ENCODE measurements at regions not wholly inside any gene's neighbourhood (a gene's known extent, or its start where the extent isn't known, plus 50 kb on each side); places are given as distances from the start of the nearest gene placed in this dataset.

DNA sequence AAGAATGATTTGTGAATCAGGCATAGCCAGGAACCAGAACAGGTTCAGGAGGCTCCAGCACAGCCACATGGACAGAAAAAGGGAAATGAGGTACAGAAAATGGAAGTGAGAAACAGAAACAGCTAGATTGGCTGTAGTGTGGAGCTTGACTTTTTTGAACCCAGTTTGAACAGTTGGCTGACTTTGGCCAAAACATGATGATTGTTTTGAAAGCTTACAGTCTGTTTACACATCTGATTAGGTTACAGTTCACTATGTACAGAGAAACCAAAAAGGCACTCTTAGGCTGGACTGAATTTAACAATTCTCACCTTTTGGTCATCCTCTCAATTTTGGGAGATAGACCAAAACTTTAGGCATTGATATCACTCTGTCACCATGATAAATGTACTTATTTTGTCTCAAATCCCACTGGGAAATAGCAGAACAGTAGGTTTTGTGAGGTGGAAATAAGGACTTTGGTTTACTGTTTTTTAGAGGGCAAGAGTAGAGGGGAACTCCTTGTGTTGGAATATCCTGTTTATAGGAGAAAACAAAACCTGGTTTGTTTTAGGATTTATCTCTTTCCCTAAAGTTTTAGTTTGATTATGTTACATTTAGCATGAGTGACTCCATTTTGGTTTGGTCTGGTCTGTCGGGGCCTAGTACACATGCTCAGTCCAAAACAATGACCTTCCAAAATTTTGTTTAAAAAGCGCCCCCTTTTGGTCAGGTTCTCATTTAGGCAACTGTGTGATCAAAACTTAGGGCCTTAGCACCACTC is 123.1 kb downstream of the OLIG3 start:
- 0 out of 2 replicates have a peak overlapping the region, but pooled peaks have one; percentile 5 for H2AFZ ChIP-seq
- POLR2A ChIA-PET (ENCODE audit: unreplicated experiment) = no interaction called here
- CTCF ChIA-PET = no interaction called here

DNA sequence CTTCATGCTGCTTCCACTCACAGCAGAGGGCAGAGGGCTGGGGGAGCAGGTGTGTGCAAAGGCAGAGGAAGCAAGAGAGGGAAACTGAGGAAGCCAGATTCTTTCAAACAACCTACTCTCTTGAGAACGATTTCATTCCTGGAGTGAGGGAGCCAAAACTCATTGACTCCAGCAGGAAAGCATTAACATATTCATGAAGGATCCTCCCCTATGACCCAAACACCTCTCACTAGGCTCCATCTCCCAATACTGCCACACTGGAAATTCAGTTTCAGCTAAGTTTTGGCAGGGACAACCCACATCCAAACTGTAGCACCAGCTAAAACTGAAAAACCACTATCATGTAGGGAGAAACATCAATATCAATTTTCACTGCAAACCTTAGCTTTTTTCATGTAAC is 125.1 kb downstream of the OLIG3 start:
- Histone ChIP-seq H3K27ac (no peak overlapping the region), H3K9me2 (ENCODE audit: insufficient read depth) (no peaks in the 10 kb centered on the region), H3K4me1 (replicated peaks; ENCODE audit: insufficient read depth) (no peaks in the 10 kb centered on the region), H4K20me1 (ENCODE audit: insufficient read depth) (no peaks in the 10 kb centered on the region), H3K79me2 (ENCODE audit: low read depth) (no peaks in the 10 kb centered on the region), H3F3A (ENCODE audit: insufficient read depth, low read depth) (no peaks in the 10 kb centered on the region), H3K9me3 (ENCODE audit: insufficient read depth, low read depth) (no peaks in the 10 kb centered on the region), H3K36me3 (ENCODE audit: low read depth) (no peaks in the 10 kb centered on the region), H3K27me3 (ENCODE audit: insufficient read depth, low read depth) (no peaks in the 10 kb centered on the region), H3K4me2 (no peak overlapping the region), H3K4me3 (no peak overlapping the region), H2AFZ (no peak overlapping the region)
- no peak for TF ChIP-seq EZH2 (IDR thresholded peaks at IDR 0.05; ENCODE audit: low read depth)
- TF ChIP-seq, protein P1, sequence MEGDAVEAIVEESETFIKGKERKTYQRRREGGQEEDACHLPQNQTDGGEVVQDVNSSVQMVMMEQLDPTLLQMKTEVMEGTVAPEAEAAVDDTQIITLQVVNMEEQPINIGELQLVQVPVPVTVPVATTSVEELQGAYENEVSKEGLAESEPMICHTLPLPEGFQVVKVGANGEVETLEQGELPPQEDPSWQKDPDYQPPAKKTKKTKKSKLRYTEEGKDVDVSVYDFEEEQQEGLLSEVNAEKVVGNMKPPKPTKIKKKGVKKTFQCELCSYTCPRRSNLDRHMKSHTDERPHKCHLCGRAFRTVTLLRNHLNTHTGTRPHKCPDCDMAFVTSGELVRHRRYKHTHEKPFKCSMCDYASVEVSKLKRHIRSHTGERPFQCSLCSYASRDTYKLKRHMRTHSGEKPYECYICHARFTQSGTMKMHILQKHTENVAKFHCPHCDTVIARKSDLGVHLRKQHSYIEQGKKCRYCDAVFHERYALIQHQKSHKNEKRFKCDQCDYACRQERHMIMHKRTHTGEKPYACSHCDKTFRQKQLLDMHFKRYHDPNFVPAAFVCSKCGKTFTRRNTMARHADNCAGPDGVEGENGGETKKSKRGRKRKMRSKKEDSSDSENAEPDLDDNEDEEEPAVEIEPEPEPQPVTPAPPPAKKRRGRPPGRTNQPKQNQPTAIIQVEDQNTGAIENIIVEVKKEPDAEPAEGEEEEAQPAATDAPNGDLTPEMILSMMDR (conservative IDR thresholded peaks at IDR 0.05) = no peak
- BruUV-seq (replicated peaks) = no TSS peak
- ChIA-PET POLR2A (ENCODE audit: unreplicated experiment) (interaction anchor here (0.6 kb wide), 1 partner anchor 743 kb away, joined by 3 read pairs; no protein-coding TSS in a partner anchor), CTCF (no interaction called here)
- peak in 1 of 2 experiments; percentile 5 for DNase-seq
- intact Hi-C loops (cut with micrococcal nuclease; ENCODE audit: unreplicated experiment) = no loop called here

More for the DNA sequence above, 123.1 kb downstream of the OLIG3 start:
- Histone ChIP-seq H3K27me3 (ENCODE audit: insufficient read depth, low read depth) (no peaks in the 10 kb centered on the region), H3K4me1 (replicated peaks; ENCODE audit: insufficient read depth) (no peaks in the 10 kb centered on the region), H4K20me1 (ENCODE audit: insufficient read depth) (no peaks in the 10 kb centered on the region), H3F3A (ENCODE audit: insufficient read depth, low read depth) (no peaks in the 10 kb centered on the region), H3K4me3 (no peak overlapping the region), H3K27ac (no peak overlapping the region), H3K9me3 (ENCODE audit: insufficient read depth, low read depth) (no peaks in the 10 kb centered on the region), H3K4me2 (no peak overlapping the region), H3K36me3 (ENCODE audit: low read depth) (no peaks in the 10 kb centered on the region), H3K9me2 (ENCODE audit: insufficient read depth) (no peaks in the 10 kb centered on the region), H3K79me2 (ENCODE audit: low read depth) (no peaks in the 10 kb centered on the region)
- DNase-seq = peak in 1 of 2 experiments; percentile 11
- intact Hi-C loops (cut with micrococcal nuclease; ENCODE audit: unreplicated experiment) = no loop called here
- no peak for TF ChIP-seq EZH2 (IDR thresholded peaks at IDR 0.05; ENCODE audit: low read depth)
- TF ChIP-seq, protein P1 (conservative IDR thresholded peaks at IDR 0.05) = peak; percentile 52; the same call in 1 of the 2 replicates
- no TSS peak for BruUV-seq (replicated peaks)

DNA sequence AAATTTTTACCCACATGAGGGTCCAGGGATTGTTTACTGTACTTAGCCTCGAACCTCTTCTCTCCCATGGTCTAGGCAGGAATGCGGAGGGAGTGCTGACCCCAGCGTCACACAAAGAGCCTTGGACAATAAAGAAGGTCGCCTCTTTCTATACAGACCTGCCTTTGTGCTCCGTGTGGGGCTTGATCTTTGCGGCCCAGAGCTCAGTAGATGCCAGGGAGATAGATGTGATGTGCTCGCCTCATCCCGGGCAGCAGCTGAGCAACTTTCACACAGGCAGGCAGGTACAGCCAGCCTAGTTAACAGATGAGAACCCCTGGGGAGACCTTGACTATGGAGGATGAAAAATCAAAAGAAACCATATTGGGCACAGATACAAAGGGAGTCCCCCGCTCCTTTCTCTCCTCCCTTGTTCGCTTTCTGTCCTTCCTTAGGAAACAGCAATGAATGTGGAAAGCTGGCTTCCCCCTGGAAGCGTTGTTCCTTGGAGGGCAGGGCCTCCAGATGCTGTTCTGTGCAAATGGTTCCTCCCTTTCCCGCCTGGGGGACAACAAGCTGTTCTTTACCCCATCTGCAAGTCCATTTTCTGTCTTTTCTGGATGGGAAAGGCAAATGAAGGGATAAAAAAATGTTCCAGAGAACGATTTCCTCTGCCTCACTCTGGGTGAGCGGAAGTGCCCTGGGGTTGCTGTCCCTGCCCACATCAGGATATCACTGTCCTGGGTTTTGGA is 128.3 kb downstream of the OLIG3 start:
- no TSS peak for BruUV-seq (replicated peaks)
- Histone ChIP-seq H3K36me3 (ENCODE audit: low read depth) (no peaks in the 10 kb centered on the region), H3K79me2 (ENCODE audit: low read depth) (no peaks in the 10 kb centered on the region), H3K27ac (no peak overlapping the region), H4K20me1 (ENCODE audit: insufficient read depth) (no peaks in the 10 kb centered on the region), H3K9me3 (ENCODE audit: insufficient read depth, low read depth) (no peaks in the 10 kb centered on the region), H2AFZ (no peak overlapping the region), H3K4me1 (replicated peaks; ENCODE audit: insufficient read depth) (no peaks in the 10 kb centered on the region), H3K27me3 (ENCODE audit: insufficient read depth, low read depth) (no peaks in the 10 kb centered on the region), H3K9me2 (ENCODE audit: insufficient read depth) (no peaks in the 10 kb centered on the region), H3K4me3 (no peak overlapping the region), H3F3A (ENCODE audit: insufficient read depth, low read depth) (no peaks in the 10 kb centered on the region), H3K4me2 (no peak overlapping the region)
- no peak for TF ChIP-seq EZH2 (IDR thresholded peaks at IDR 0.05; ENCODE audit: low read depth)
- TF ChIP-seq, protein P1 (conservative IDR thresholded peaks at IDR 0.05) = no peak
- intact Hi-C loops (cut with micrococcal nuclease; ENCODE audit: unreplicated experiment) = no loop called here
- POLR2A ChIA-PET (ENCODE audit: unreplicated experiment) = no interaction called here
- DNase-seq = peak in 1 of 2 experiments; percentile 11
- CTCF ChIA-PET = interaction anchor here (0.6 kb wide), 1 partner anchor 22 kb away, joined by 3 read pairs; no protein-coding TSS in a partner anchor
